ENCODE measurements at regions not wholly inside any gene's neighbourhood (a gene's known extent, or its start where the extent isn't known, plus 50 kb on each side); places are given as distances from the start of the nearest gene placed in this dataset.

- no peak overlapping the region for H3K27ac Mint-ChIP-seq
- intact Hi-C loops (cut with DNase I, micrococcal nuclease) = no loop called here
- TF ChIP-seq, protein P1, sequence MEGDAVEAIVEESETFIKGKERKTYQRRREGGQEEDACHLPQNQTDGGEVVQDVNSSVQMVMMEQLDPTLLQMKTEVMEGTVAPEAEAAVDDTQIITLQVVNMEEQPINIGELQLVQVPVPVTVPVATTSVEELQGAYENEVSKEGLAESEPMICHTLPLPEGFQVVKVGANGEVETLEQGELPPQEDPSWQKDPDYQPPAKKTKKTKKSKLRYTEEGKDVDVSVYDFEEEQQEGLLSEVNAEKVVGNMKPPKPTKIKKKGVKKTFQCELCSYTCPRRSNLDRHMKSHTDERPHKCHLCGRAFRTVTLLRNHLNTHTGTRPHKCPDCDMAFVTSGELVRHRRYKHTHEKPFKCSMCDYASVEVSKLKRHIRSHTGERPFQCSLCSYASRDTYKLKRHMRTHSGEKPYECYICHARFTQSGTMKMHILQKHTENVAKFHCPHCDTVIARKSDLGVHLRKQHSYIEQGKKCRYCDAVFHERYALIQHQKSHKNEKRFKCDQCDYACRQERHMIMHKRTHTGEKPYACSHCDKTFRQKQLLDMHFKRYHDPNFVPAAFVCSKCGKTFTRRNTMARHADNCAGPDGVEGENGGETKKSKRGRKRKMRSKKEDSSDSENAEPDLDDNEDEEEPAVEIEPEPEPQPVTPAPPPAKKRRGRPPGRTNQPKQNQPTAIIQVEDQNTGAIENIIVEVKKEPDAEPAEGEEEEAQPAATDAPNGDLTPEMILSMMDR (IDR thresholded peaks at IDR 0.05) = no peak
- ATAC-seq (ENCODE audit: poor library complexity) (no peak), DNase-seq (no peak)
- H3K4me1 Mint-ChIP-seq (ENCODE audit: low read depth) = no peaks in the 10 kb centered on the region
- no peaks in the 10 kb centered on the region for H3K36me3 ChIP-seq (ENCODE audit: insufficient read depth, low read length)
- no peak overlapping the region for H3K4me3 ChIP-seq (ENCODE audit: low read length)
- H3K4me3 Mint-ChIP-seq = no peak overlapping the region
- no peaks in the 10 kb centered on the region for H3K4me1 ChIP-seq (ENCODE audit: insufficient read depth, low read length)
- no peaks in the 10 kb centered on the region for H3K36me3 Mint-ChIP-seq (ENCODE audit: low read depth)
- CTCF ChIA-PET = no interaction called here
- H3K27ac ChIP-seq (ENCODE audit: low read depth in 1 of 2, low read length in 2 of 2) = no peak overlapping the region
- H3K27me3 ChIP-seq (ENCODE audit: control insufficient read depth in 1 of 2, insufficient read depth in 2 of 2, low read length in 2 of 2) = no peaks in the 10 kb centered on the region
- H3K9me3 ChIP-seq (ENCODE audit: control insufficient read depth in 1 of 2, insufficient read depth in 1 of 2, low read length in 2 of 2) = peaks cover 0 to 6% of the 10 kb centered on the region in 2 experiments
- no peaks in the 10 kb centered on the region for H3K27me3 Mint-ChIP-seq
- POLR2A ChIA-PET = no interaction called here
- peaks cover 2% of the 10 kb centered on the region for H3K9me3 Mint-ChIP-seq
Measured at GRCh38 chr14:82587226-82587625, 1053.6 kb upstream of the SEL1L start.

GRCh38 chr14:82595466-82595865, 1061.8 kb upstream of the SEL1L start:
- Histone ChIP-seq H3K4me1 (ENCODE audit: insufficient read depth, low read length) (no peaks in the 10 kb centered on the region), H3K27ac (ENCODE audit: low read depth in 1 of 2, low read length in 2 of 2) (no peak overlapping the region), H3K9me3 (ENCODE audit: control insufficient read depth in 1 of 2, insufficient read depth in 1 of 2, low read length in 2 of 2) (no peaks in the 10 kb centered on the region), H3K27me3 (ENCODE audit: control insufficient read depth in 1 of 2, insufficient read depth in 2 of 2, low read length in 2 of 2) (no peaks in the 10 kb centered on the region), H3K36me3 (ENCODE audit: insufficient read depth, low read length) (no peaks in the 10 kb centered on the region), H3K4me3 (ENCODE audit: low read length) (no peak overlapping the region)
- intact Hi-C loops (cut with DNase I, micrococcal nuclease) = no loop called here
- ChIA-PET POLR2A (no interaction called here), CTCF (no interaction called here)
- DNase-seq (no peak), ATAC-seq (ENCODE audit: poor library complexity) (no peak)
- peaks cover 3% of the 10 kb centered on the region for H3K9me3 Mint-ChIP-seq
- H3K27me3 Mint-ChIP-seq = no peaks in the 10 kb centered on the region
- no peaks in the 10 kb centered on the region for H3K36me3 Mint-ChIP-seq (ENCODE audit: low read depth)
- TF ChIP-seq, protein P1 (IDR thresholded peaks at IDR 0.05) = no peak
- no peaks in the 10 kb centered on the region for H3K4me1 Mint-ChIP-seq (ENCODE audit: low read depth)
- H3K4me3 Mint-ChIP-seq = no peak overlapping the region
- no peak overlapping the region for H3K27ac Mint-ChIP-seq

DNA sequence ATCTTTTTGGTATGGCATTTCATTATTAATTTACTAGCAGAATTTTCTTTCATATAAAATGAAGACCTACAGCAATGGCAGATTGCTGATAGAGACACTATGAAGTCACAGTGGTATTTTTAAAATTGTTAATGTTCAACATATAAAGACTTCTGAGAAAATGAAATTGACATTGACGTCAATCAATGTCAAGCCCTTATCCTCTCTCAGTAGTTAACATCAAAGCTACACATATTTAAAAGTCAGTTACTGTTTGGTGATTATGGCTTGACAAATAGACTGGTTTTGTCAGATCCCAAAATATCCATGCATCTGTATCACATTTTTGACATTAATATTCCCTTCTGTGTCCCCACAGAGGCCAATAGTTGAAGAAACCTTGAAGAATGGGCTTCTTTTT, 1069.1 kb upstream of the SEL1L start:
- H3K27me3 ChIP-seq (ENCODE audit: control insufficient read depth in 1 of 2, insufficient read depth in 2 of 2, low read length in 2 of 2) = no peaks in the 10 kb centered on the region
- H3K4me1 ChIP-seq (ENCODE audit: insufficient read depth, low read length) = no peaks in the 10 kb centered on the region
- ATAC-seq (ENCODE audit: poor library complexity) = no peak
- no peak for DNase-seq
- H3K27ac Mint-ChIP-seq = no peak overlapping the region
- no peak overlapping the region for H3K4me3 Mint-ChIP-seq
- no peaks in the 10 kb centered on the region for H3K36me3 ChIP-seq (ENCODE audit: insufficient read depth, low read length)
- POLR2A ChIA-PET = no interaction called here
- H3K9me3 Mint-ChIP-seq = peaks cover 2% of the 10 kb centered on the region
- TF ChIP-seq, protein P1 (IDR thresholded peaks at IDR 0.05) = no peak
- no peaks in the 10 kb centered on the region for H3K36me3 Mint-ChIP-seq (ENCODE audit: low read depth)
- H3K27ac ChIP-seq (ENCODE audit: low read depth in 1 of 2, low read length in 2 of 2) = no peak overlapping the region
- H3K9me3 ChIP-seq (ENCODE audit: control insufficient read depth in 1 of 2, insufficient read depth in 1 of 2, low read length in 2 of 2) = peaks cover 0 to 3% of the 10 kb centered on the region in 2 experiments
- CTCF ChIA-PET = no interaction called here
- no peaks in the 10 kb centered on the region for H3K27me3 Mint-ChIP-seq
- no peaks in the 10 kb centered on the region for H3K4me1 Mint-ChIP-seq (ENCODE audit: low read depth)
- no peak overlapping the region for H3K4me3 ChIP-seq (ENCODE audit: low read length)
- intact Hi-C loops (cut with DNase I, micrococcal nuclease) = no loop called here

Data from CD4-positive, alpha-beta T cell (primary cell).